Astrocyte (in vitro differentiated cells and primary cell): ENCODE measurements at regions not wholly inside any gene's neighbourhood (a gene's known extent, or its start where the extent isn't known, plus 50 kb on each side); places are given as distances from the start of the nearest gene placed in this dataset.

Experiments
- CTCF ChIP-seq: IDR thresholded peaks from 2 replicates; pipeline ENCODE4 v1.5.1; 2011; ENCODE audit warnings: low read depth, mild to moderate bottlenecking, inconsistent platforms, low read length, moderate library complexity; ENCODE audit not compliant: insufficient read depth
- EZH2 ChIP-seq: IDR thresholded peaks from 2 replicates; pipeline ENCODE4 v1.6.1; 2012; ENCODE audit warnings: mild to moderate bottlenecking, low read length, inconsistent platforms; ENCODE audit not compliant: insufficient read depth

GRCh38 chr19:28726533-28727479 is 486.1 kb downstream of the UQCRFS1 start:
- no peak for TF ChIP-seq CTCF
- no peak for TF ChIP-seq EZH2
